Endothelial cell of umbilical vein (primary cell): ENCODE measurements at regions not wholly inside any gene's neighbourhood (a gene's known extent, or its start where the extent isn't known, plus 50 kb on each side); places are given as distances from the start of the nearest gene placed in this dataset.

Source experiments
- BruUV-seq: library from RNA; stranded (reverse); fragments of 400-500 nt; replicated peaks from 2 replicates; lab custom pipeline; 2021; lab: Mats Ljungman, UMichigan
- CTCF ChIA-PET: fragments of 300-600, 350-600 bp; sonication (Branson Sonifier 250); formaldehyde crosslinking; loops from one replicate; lab custom pipeline; 2021; ENCODE audit warnings: antibody characterized with exemption, inconsistent platforms; lab: Charles Lee
- POLR2A ChIA-PET: fragments of 300-600, 350-600 bp; sonication (Branson Sonifier 250); formaldehyde crosslinking; loops from one replicate; lab custom pipeline; 2021; ENCODE audit warnings: antibody characterized with exemption, inconsistent platforms; lab: Charles Lee
- DNase-seq: peaks from one replicate; pipeline ENCODE4 v3.0.0-alpha.2; 2011; ENCODE audit warnings: low read depth, low spot score
- FAIRE-seq: peaks from 2 replicates; lab custom pipeline; 2011; peaks lifted over from hg19 to GRCh38; lab: Jason Lieb, UNC
- H2AFZ ChIP-seq: 2 replicates; pipeline ENCODE4 v1.6.0; 2012; ENCODE audit warnings: low read depth, low read length, control low read depth, inconsistent platforms
- H3K27ac ChIP-seq: 2 replicates; pipeline ENCODE4 v1.5.1; 2011; ENCODE audit warnings: low read depth, mild to moderate bottlenecking, control low read depth, low read length, moderate library complexity; ENCODE audit not compliant: insufficient read depth
- H3K27me3 ChIP-seq, 2 experiments: 2 replicates each; pipeline versions ENCODE4 v1.6.0 to v1.6.1; 2011; ENCODE audit warnings: low read length in 2 of 2, mixed read lengths in 1 of 2; ENCODE audit not compliant: control insufficient read depth in 2 of 2, insufficient read depth in 2 of 2
- H3K36me3 ChIP-seq, 2 experiments: 2 replicates in 1 of 2; 3 replicates in 1 of 2; pipeline ENCODE4 v1.5.1; 2011; ENCODE audit warnings: low read length in 2 of 2, mild to moderate bottlenecking in 1 of 2, moderate library complexity in 1 of 2; ENCODE audit not compliant: control insufficient read depth in 2 of 2, insufficient read depth in 2 of 2; ENCODE audit errors: extremely low read depth in 1 of 2
- H3K4me1 ChIP-seq: 3 replicates; pipeline ENCODE4 v1.5.1; 2011; ENCODE audit warnings: mild to moderate bottlenecking, low read length; ENCODE audit not compliant: control insufficient read depth, insufficient read depth; ENCODE audit errors: extremely low read depth
- H3K4me2 ChIP-seq: 2 replicates; pipeline ENCODE4 v1.6.1; 2011; ENCODE audit warnings: low read length, control low read depth, mixed read lengths; ENCODE audit not compliant: insufficient read depth
- H3K4me3 ChIP-seq, 3 experiments: fragments of 200-600 bp in 1 of 3; sonication (generic), shearing (Covaris generic) in 1 of 3; replicated peaks in 1 of 3; 2 replicates each; pipeline ENCODE4 v1.5.1; 2011 to 2016; ENCODE audit warnings: control low read depth in 3 of 3, low read length in 3 of 3, mild to moderate bottlenecking in 2 of 3, inconsistent platforms in 1 of 3, low read depth in 1 of 3, moderate library complexity in 1 of 3; ENCODE audit not compliant: insufficient read depth in 1 of 3
- H3K79me2 ChIP-seq: 2 replicates; pipeline ENCODE4 v1.6.0; 2012; ENCODE audit warnings: low read length, inconsistent platforms; ENCODE audit not compliant: control insufficient read depth, insufficient read depth
- H3K9ac ChIP-seq: replicated peaks from 2 replicates; pipeline ENCODE3; 2011; ENCODE audit warnings: low read length, control low read depth; ENCODE audit not compliant: insufficient read depth; ENCODE audit errors: extremely low read depth
- H3K9me1 ChIP-seq: replicated peaks from 3 replicates; pipeline ENCODE4 v1.6.0; 2011; ENCODE audit warnings: mild to moderate bottlenecking, low read length; ENCODE audit not compliant: control insufficient read depth, insufficient read depth; ENCODE audit errors: extremely low read depth
- H3K9me3 ChIP-seq: replicated peaks from 2 replicates; pipeline ENCODE4 v1.5.1; 2012; ENCODE audit warnings: low read length, inconsistent platforms; ENCODE audit not compliant: control insufficient read depth, insufficient read depth
- H4K20me1 ChIP-seq: replicated peaks from 2 replicates; pipeline ENCODE3; 2011; ENCODE audit warnings: mild to moderate bottlenecking, low read length; ENCODE audit not compliant: control insufficient read depth, insufficient read depth; ENCODE audit errors: extremely low read depth
- CTCF ChIP-seq, 2 donors: IDR thresholded peaks; 1 replicate in 1 of 2; 2 replicates in 1 of 2; pipeline ENCODE4 v1.5.1; 2011; ENCODE audit warnings: low read length in 2 of 2, mild to moderate bottlenecking in 2 of 2, moderate library complexity in 2 of 2, control low read depth in 1 of 2, inconsistent platforms in 1 of 2, low read depth in 1 of 2; ENCODE audit not compliant: insufficient read depth in 1 of 2; ENCODE audit errors: extremely low read depth in 1 of 2
- FOS ChIP-seq: IDR thresholded peaks from 2 replicates; pipeline ENCODE4 v1.6.1; 2011; ENCODE audit warnings: mild to moderate bottlenecking, low read length, moderate library complexity, borderline replicate concordance; ENCODE audit not compliant: insufficient read depth
- GATA2 ChIP-seq: IDR thresholded peaks from 2 replicates; pipeline ENCODE4 v1.7.0; 2011; ENCODE audit warnings: low read depth, mild to moderate bottlenecking, moderate library complexity, mixed read lengths, low read length; ENCODE audit not compliant: insufficient read length, insufficient read depth
- JUN ChIP-seq: IDR thresholded peaks from 2 replicates; pipeline ENCODE4 v1.6.1; 2011; ENCODE audit warnings: borderline replicate concordance, low read depth; ENCODE audit not compliant: insufficient read length, insufficient read depth
- MAX ChIP-seq: IDR thresholded peaks from 2 replicates; pipeline ENCODE4 v1.6.1; 2011; ENCODE audit not compliant: insufficient read depth, insufficient read length
- MYC ChIP-seq: IDR thresholded peaks from one replicate; pipeline ENCODE4 v1.6.1; 2011; ENCODE audit warnings: mild to moderate bottlenecking, low read depth, low read length
- POLR2A ChIP-seq: IDR thresholded peaks from 2 replicates; pipeline ENCODE4 v1.6.1; 2012; ENCODE audit warnings: low read depth, mild to moderate bottlenecking, control low read depth, low read length
- POLR2AphosphoS5 ChIP-seq: IDR thresholded peaks from 2 replicates; pipeline ENCODE4 v1.6.1; 2012; ENCODE audit warnings: low read depth, mild to moderate bottlenecking, control low read depth, low read length, moderate library complexity; ENCODE audit not compliant: insufficient read depth
- dilution Hi-C: fragments of 300-500 bp; cut with MboI; formaldehyde crosslinking; loops from one replicate; pipeline ENCODE4 v1.15.0; 2019; ENCODE audit warnings: low sequenced_read_pairs; ENCODE audit not compliant: extremely low pct_ligation_motif_present
- intact Hi-C: fragments of 100-400 bp; cut with micrococcal nuclease; formaldehyde crosslinking; loops from one replicate; pipeline ENCODE4 v1.10.0; 2022

GRCh38 chr15:69897061-69897460 is 200.7 kb downstream of the TLE3 start:
- Histone ChIP-seq H3K9ac (no peak overlapping the region), H3K27me3 (no peaks in the 10 kb centered on the region), H3K36me3 (no peaks in the 10 kb centered on the region), H4K20me1 (no peaks in the 10 kb centered on the region), H3K79me2 (no peaks in the 10 kb centered on the region), H2AFZ (no peak overlapping the region), H3K27ac (no peak overlapping the region), H3K4me1 (no peaks in the 10 kb centered on the region), H3K4me3 (no peak overlapping the region), H3K9me3 (no peaks in the 10 kb centered on the region), H3K4me2 (no peak overlapping the region), H3K9me1 (no peaks in the 10 kb centered on the region)
- ChIA-PET CTCF (no interaction called here), POLR2A (no interaction called here)
- FAIRE-seq (no peak), DNase-seq (no peak)
- intact Hi-C loops: no loop called here
- TF ChIP-seq GATA2 (no peak), CTCF (IDR thresholded peaks at IDR 0.05; ENCODE audit: extremely low read depth in 1 of 2, insufficient read depth in 1 of 2, low read depth in 1 of 2, low read length in 2 of 2) (no peak), JUN (no peak), MYC (no peak), POLR2A (no peak), MAX (no peak), FOS (no peak), POLR2AphosphoS5 (no peak)
- BruUV-seq: no TSS peak
- dilution Hi-C loops: no loop called here
